Prostate gland (tissue), 2 donors: ENCODE measurements at regions not wholly inside any gene's neighbourhood (a gene's known extent, or its start where the extent isn't known, plus 50 kb on each side); places are given as distances from the start of the nearest gene placed in this dataset.

Experiments used
- POLR2A ChIP-seq: fragments of 450-650 bp; IDR thresholded peaks from one replicate; pipeline ENCODE4 v1.6.1; 2016; ENCODE audit warnings: antibody characterized with exemption, mild to moderate bottlenecking
- TF ChIP-seq, protein P1 (sequence below), 4 experiments: fragments of 200-600 bp in 2 of 4; fragments of 450-650 bp in 2 of 4; sonication (generic) in 2 of 4; IDR thresholded peaks; 1 replicate in 3 of 4; 2 replicates in 1 of 4; pipeline ENCODE4 v1.5.1; 2016 to 2019; ENCODE audit warnings: antibody characterized with exemption in 4 of 4, mild to moderate bottlenecking in 2 of 4, moderate library complexity in 2 of 4

DNA sequence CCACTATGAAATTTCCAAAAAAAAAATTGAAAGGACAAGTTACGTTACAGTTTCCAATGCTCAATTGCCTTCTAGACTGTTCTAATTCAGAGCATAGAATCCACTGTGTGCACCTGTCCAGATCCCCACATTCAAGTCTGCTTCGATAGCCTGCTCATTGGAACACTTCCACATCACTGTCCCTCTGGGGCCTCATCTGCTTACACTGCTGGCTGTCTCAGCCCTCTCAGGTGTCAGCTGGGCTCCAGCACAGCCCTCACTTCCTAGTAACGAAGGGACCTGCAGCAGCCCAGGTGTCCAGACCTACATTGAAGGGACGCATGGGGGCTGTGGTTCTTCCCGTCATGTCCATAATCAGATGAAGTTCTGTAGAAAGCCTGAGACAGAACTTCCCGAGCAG is 94.3 kb upstream of the EMB start:
- TF ChIP-seq, protein P1, sequence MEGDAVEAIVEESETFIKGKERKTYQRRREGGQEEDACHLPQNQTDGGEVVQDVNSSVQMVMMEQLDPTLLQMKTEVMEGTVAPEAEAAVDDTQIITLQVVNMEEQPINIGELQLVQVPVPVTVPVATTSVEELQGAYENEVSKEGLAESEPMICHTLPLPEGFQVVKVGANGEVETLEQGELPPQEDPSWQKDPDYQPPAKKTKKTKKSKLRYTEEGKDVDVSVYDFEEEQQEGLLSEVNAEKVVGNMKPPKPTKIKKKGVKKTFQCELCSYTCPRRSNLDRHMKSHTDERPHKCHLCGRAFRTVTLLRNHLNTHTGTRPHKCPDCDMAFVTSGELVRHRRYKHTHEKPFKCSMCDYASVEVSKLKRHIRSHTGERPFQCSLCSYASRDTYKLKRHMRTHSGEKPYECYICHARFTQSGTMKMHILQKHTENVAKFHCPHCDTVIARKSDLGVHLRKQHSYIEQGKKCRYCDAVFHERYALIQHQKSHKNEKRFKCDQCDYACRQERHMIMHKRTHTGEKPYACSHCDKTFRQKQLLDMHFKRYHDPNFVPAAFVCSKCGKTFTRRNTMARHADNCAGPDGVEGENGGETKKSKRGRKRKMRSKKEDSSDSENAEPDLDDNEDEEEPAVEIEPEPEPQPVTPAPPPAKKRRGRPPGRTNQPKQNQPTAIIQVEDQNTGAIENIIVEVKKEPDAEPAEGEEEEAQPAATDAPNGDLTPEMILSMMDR (IDR thresholded peaks at IDR 0.05), result no peak
- TF ChIP-seq POLR2A, result no peak
